ENCODE measurements at regions not wholly inside any gene's neighbourhood (a gene's known extent, or its start where the extent isn't known, plus 50 kb on each side); places are given as distances from the start of the nearest gene placed in this dataset.

GRCh38 chr9:1157836-1158235 is 107.7 kb downstream of the DMRT2 start:
- TF ChIP-seq, protein P1, sequence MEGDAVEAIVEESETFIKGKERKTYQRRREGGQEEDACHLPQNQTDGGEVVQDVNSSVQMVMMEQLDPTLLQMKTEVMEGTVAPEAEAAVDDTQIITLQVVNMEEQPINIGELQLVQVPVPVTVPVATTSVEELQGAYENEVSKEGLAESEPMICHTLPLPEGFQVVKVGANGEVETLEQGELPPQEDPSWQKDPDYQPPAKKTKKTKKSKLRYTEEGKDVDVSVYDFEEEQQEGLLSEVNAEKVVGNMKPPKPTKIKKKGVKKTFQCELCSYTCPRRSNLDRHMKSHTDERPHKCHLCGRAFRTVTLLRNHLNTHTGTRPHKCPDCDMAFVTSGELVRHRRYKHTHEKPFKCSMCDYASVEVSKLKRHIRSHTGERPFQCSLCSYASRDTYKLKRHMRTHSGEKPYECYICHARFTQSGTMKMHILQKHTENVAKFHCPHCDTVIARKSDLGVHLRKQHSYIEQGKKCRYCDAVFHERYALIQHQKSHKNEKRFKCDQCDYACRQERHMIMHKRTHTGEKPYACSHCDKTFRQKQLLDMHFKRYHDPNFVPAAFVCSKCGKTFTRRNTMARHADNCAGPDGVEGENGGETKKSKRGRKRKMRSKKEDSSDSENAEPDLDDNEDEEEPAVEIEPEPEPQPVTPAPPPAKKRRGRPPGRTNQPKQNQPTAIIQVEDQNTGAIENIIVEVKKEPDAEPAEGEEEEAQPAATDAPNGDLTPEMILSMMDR (IDR thresholded peaks at IDR 0.05; ENCODE audit: low read depth, low read length) = no peak
- no peak for TF ChIP-seq MAX (IDR thresholded peaks at IDR 0.05; ENCODE audit: low read depth, low read length)
- TF ChIP-seq POLR2A (IDR thresholded peaks at IDR 0.05; ENCODE audit: extremely low read depth, insufficient read length) = no peak
- TF ChIP-seq MYC (IDR thresholded peaks at IDR 0.05; ENCODE audit: low read depth, low read length) = no peak

GRCh38 chr9:1170918-1171317 is 120.8 kb downstream of the DMRT2 start:
- no peak for TF ChIP-seq MAX (IDR thresholded peaks at IDR 0.05; ENCODE audit: low read depth, low read length)
- TF ChIP-seq MYC (IDR thresholded peaks at IDR 0.05; ENCODE audit: low read depth, low read length) = no peak
- no peak for TF ChIP-seq POLR2A (IDR thresholded peaks at IDR 0.05; ENCODE audit: extremely low read depth, insufficient read length)
- TF ChIP-seq, protein P1 (IDR thresholded peaks at IDR 0.05; ENCODE audit: low read depth, low read length) = no peak
- no peak for DNase-seq (ENCODE audit: low read depth)
- no peak overlapping the region for H3K4me3 ChIP-seq (ENCODE audit: low read depth, low read length)

More at GRCh38 chr9:1157836-1158235, 107.7 kb downstream of the DMRT2 start:
- no peak overlapping the region for H3K4me3 ChIP-seq (ENCODE audit: low read depth, low read length)
- no peak for DNase-seq (ENCODE audit: low read depth)

DNA sequence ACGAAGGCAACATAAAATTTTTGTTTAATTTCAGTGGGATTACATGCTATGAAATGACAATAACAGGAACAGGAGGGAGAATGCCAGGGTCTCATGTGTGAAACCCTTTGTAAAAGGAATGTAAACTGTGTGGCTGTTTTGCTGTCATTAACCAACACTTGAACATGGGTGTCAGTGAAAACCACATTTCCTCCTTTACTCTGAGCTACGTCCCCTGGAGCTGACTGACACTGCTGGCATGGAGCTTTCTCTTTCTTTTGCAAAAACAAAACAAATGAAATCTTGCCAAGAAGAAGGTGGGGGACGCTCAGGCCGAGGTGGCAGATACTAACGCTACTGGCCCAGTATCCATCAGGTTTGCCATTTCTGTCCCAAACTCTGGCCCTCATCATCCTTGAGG is 121.4 kb downstream of the DMRT2 start:
- DNase-seq (ENCODE audit: low read depth) = no peak
- TF ChIP-seq POLR2A (IDR thresholded peaks at IDR 0.05; ENCODE audit: extremely low read depth, insufficient read length) = no peak
- TF ChIP-seq, protein P1 (IDR thresholded peaks at IDR 0.05; ENCODE audit: low read depth, low read length) = no peak
- TF ChIP-seq MAX (IDR thresholded peaks at IDR 0.05; ENCODE audit: low read depth, low read length) = no peak
- no peak for TF ChIP-seq MYC (IDR thresholded peaks at IDR 0.05; ENCODE audit: low read depth, low read length)
- H3K4me3 ChIP-seq (ENCODE audit: low read depth, low read length) = no peak overlapping the region

- TF ChIP-seq POLR2A (IDR thresholded peaks at IDR 0.05; ENCODE audit: extremely low read depth, insufficient read length) = no peak
- no peak for TF ChIP-seq MYC (IDR thresholded peaks at IDR 0.05; ENCODE audit: low read depth, low read length)
- TF ChIP-seq, protein P1 (IDR thresholded peaks at IDR 0.05; ENCODE audit: low read depth, low read length) = no peak
- no peak for TF ChIP-seq MAX (IDR thresholded peaks at IDR 0.05; ENCODE audit: low read depth, low read length)
- H3K4me3 ChIP-seq (ENCODE audit: low read depth, low read length) = no peak overlapping the region
- no peak for DNase-seq (ENCODE audit: low read depth)
Measured at GRCh38 chr9:1173211-1173610, 123.1 kb downstream of the DMRT2 start.

DNA sequence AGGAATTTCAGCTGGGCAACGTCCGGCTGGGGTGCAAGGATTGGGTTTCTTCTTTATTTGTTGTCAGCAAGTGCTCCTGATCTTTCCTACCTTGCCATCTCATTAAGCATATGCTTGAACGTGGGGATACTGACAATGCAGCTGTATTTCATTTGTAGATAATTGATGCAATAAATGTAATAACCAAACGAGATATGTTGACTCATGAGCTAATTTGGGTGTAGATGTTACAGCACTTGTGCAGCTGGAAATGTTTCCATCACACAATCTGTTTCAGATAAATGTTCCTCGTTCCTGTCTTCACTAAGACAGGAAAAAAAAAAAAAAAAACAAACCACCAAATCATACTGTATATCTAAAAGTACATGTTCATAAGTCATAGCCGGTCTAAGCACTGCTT is 123.8 kb downstream of the DMRT2 start:
- TF ChIP-seq POLR2A (IDR thresholded peaks at IDR 0.05; ENCODE audit: extremely low read depth, insufficient read length) (no peak), MYC (IDR thresholded peaks at IDR 0.05; ENCODE audit: low read depth, low read length) (no peak), MAX (IDR thresholded peaks at IDR 0.05; ENCODE audit: low read depth, low read length) (no peak)
- TF ChIP-seq, protein P1 (IDR thresholded peaks at IDR 0.05; ENCODE audit: low read depth, low read length) = no peak
- no peak for DNase-seq (ENCODE audit: low read depth)
- no peak overlapping the region for H3K4me3 ChIP-seq (ENCODE audit: low read depth, low read length)

DNA sequence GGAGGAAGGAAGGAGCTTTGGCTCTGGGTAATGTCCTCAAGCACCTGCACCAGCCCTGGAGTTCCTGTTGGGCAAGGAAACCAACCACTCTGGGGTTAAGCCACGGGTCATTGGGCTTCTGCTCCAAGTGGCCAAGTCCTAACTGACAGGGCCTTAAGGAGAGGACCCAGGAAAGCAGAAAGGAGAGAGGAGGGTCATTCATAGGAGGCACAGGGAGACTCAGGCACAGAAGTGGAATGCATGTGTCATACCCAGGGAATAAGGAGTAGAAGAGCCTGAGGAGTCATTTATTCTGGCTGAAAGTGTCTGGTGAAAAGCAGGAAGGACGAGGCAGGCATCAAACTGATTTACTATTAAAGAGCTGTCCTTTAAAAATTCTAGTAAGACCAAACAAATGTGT is 129.2 kb downstream of the DMRT2 start:
- no peak for DNase-seq (ENCODE audit: low read depth)
- TF ChIP-seq POLR2A (IDR thresholded peaks at IDR 0.05; ENCODE audit: extremely low read depth, insufficient read length) (no peak), MAX (IDR thresholded peaks at IDR 0.05; ENCODE audit: low read depth, low read length) (no peak), MYC (IDR thresholded peaks at IDR 0.05; ENCODE audit: low read depth, low read length) (no peak)
- TF ChIP-seq, protein P1 (IDR thresholded peaks at IDR 0.05; ENCODE audit: low read depth, low read length) = no peak

More for the DNA sequence above, 129.2 kb downstream of the DMRT2 start:
- H3K4me3 ChIP-seq (ENCODE audit: low read depth, low read length) = no peak overlapping the region

Measured in NB4 (cell line).